ENCODE measurements at regions not wholly inside any gene's neighbourhood (a gene's known extent, or its start where the extent isn't known, plus 50 kb on each side); places are given as distances from the start of the nearest gene placed in this dataset.
"Not testable (repeated sequence)": the region's sequence is repeated elsewhere in the genome, so short reads cannot be mapped to it uniquely, and the experiment has no call there.

DNA sequence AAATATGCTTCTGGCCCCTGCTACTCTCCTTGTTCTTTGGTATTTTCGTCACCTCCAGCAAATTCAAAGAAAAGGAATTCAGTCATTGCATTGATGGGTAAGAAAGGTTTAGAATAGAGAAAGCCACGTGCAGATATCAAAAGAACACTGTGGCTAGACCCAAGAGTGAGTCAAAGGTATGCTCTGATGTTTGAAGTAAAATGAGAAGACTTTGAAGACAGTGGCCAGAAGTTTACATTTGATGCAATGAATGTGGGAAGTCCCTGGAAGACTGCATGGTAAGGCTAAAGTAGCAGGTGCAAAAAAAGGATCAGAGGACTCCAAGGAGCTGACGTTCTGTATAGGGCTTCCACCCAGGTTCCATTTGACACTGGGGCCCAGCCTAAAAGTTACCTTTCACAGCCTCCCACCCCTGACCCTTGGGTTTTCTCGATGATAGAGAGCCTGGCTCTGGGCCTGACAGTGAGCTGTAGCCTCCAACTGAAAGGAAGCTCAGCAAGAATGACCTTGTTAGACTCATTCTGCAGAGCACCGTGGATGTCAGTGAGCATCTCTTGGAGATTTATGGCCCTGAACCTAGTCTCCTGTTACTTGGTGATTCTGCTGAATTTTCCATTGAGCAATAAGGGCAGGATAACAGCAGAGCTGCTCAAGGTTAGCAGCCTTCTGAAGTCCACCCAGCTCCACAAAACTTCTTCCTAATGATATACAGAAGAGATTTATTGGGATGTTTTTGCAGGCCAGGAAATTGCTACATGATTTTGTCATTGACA, 223.7 kb upstream of the RBBP8 start:
- no peak overlapping the region for H3K4me3 ChIP-seq (ENCODE audit: low read depth, low read length)
- POLR2A ChIA-PET: no interaction called here
- no peak for DNase-seq (ENCODE audit: low read depth, low spot score)
- no peak for TF ChIP-seq CTCF (IDR thresholded peaks at IDR 0.05; ENCODE audit: insufficient read depth, low read length, missing control alignments)
- CTCF ChIA-PET: no interaction called here

DNA sequence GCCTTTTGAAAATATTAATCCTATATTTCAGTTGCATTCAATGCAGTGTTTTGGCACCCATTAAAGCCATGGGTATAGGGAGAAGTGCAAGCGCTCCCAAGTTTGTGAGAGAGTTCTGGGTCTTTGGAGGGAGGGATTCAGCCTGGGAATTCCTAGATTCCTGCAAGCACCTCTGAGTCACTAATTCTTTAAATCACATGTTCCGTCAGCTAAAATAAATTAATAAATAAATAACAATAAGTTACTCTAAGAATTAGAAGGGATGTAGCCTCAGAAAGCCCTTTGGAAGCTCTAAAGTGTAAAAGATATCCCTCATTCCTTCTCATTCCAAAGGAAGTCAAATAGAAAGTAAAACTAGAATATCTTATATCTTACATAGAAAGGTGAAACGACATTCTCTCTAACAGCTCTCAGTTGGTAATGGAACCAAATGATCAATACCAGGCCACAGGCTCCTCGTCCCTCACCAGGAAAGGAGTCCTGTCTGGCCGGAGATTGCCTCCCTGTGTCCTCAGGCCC, 222.4 kb upstream of the RBBP8 start:
- ChIA-PET CTCF (interaction anchor here (0.6 to 1.3 kb wide), 3 partner anchors 8 to 273 kb away, joined by 3 read pairs; no protein-coding TSS in a partner anchor), POLR2A (no interaction called here)
- no peak for DNase-seq (ENCODE audit: low read depth, low spot score)
- TF ChIP-seq CTCF (IDR thresholded peaks at IDR 0.05; ENCODE audit: insufficient read depth, low read length, missing control alignments): no peak
- peak overlapping the region; percentile 47 for H3K4me3 ChIP-seq (ENCODE audit: low read depth, low read length)

DNA sequence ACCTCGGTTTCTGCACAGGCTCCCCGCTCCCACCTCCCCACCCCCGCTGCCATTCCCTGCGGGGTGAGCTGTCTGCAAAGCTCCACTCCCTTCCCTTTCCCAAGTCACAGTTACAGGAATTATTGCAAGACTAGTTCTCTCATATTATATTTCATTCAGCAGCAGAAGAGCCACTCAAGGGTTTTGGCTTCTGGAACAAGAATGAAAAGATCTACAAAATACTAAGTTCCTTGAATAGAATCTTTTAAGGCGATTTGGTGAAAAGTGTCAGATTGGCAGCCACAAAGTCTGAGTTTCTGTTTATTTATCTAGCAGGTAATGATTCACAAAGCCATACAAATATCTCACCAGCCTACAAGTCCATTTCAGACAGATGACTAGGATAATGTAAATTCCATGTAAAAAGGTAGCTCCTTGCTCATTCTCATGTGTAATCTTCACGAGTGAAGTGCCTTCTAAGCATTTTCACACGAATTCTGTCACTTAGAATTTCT, 221.9 kb upstream of the RBBP8 start:
- DNase-seq (ENCODE audit: low read depth, low spot score): no peak
- peak overlapping the region; percentile 47 for H3K4me3 ChIP-seq (ENCODE audit: low read depth, low read length)
- ChIA-PET POLR2A (no interaction called here), CTCF (interaction anchor here (0.6 to 1.3 kb wide), 3 partner anchors 8 to 272 kb away, joined by 3 read pairs; no protein-coding TSS in a partner anchor)
- no peak for TF ChIP-seq CTCF (IDR thresholded peaks at IDR 0.05; ENCODE audit: insufficient read depth, low read length, missing control alignments)

GRCh38 chr18:22713511-22713910, 219.6 kb upstream of the RBBP8 start:
- DNase-seq (ENCODE audit: low read depth, low spot score): no peak
- H3K4me3 ChIP-seq (ENCODE audit: low read depth, low read length): no peak overlapping the region
- ChIA-PET CTCF (interaction anchor here (2.0 kb wide), 1 partner anchor 10 kb away, joined by 11 read pairs; no protein-coding TSS in a partner anchor), POLR2A (no interaction called here)
- TF ChIP-seq CTCF (IDR thresholded peaks at IDR 0.05; ENCODE audit: insufficient read depth, low read length, missing control alignments): no peak

GRCh38 chr18:22717536-22717935, 215.6 kb upstream of the RBBP8 start:
- POLR2A ChIA-PET; DNase-seq (ENCODE audit: low read depth, low spot score); H3K4me3 ChIP-seq (ENCODE audit: low read depth, low read length): not testable (repeated sequence)
- CTCF ChIA-PET: interaction anchor here (2.7 kb wide), 1 partner anchor 12 kb away, joined by 17 read pairs; no protein-coding TSS in a partner anchor

DNA sequence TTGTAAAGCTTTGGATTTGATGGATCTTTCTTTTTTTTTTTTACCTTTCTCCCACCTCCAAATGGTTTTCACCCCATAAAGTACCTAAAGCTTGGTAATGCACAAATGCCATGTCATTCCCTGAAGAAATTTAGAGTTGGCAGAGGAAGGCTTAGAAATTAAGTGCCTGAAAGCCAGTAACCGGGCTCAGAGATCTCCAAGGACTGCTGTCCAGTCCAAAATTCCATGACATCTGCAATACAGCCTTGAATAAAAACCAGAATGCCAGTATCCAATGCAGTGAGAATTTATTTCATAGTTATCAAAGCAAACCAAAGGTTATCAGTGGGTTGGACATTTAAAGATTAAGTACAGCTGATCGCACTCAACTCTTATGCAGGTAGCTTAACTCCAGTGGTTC, 209.9 kb upstream of the RBBP8 start:
- no peak for DNase-seq (ENCODE audit: low read depth, low spot score)
- POLR2A ChIA-PET: no interaction called here
- no peak overlapping the region for H3K4me3 ChIP-seq (ENCODE audit: low read depth, low read length)
- no peak for TF ChIP-seq CTCF (IDR thresholded peaks at IDR 0.05; ENCODE audit: insufficient read depth, low read length, missing control alignments)
- CTCF ChIA-PET: interaction anchor here (0.6 kb wide), 2 partner anchors 8 to 18 kb away, joined by 3 read pairs; no protein-coding TSS in a partner anchor
